HFFc6 (cell line): ENCODE measurements at regions not wholly inside any gene's neighbourhood (a gene's known extent, or its start where the extent isn't known, plus 50 kb on each side); places are given as distances from the start of the nearest gene placed in this dataset.

Experiments used
- DNase-seq: peaks from one replicate; pipeline ENCODE4 v3.0.0-alpha.2; 2018
- H3K27ac Mint-ChIP-seq: 2 replicates; pipeline ENCODE4 v1.8.0; 2020; ENCODE audit warnings: mild to moderate bottlenecking, mixed read lengths
- H3K27me3 Mint-ChIP-seq: 2 replicates; pipeline ENCODE4 v1.8.0; 2021; ENCODE audit warnings: mild to moderate bottlenecking, moderate library complexity, mixed read lengths; ENCODE audit not compliant: insufficient read depth
- H3K36me3 Mint-ChIP-seq: 2 replicates; pipeline ENCODE4 v1.8.0; 2021; ENCODE audit warnings: low read depth, mixed read lengths
- H3K4me1 Mint-ChIP-seq: 2 replicates; pipeline ENCODE4 v1.8.0; 2020; ENCODE audit warnings: low read depth, mixed read lengths
- H3K4me3 Mint-ChIP-seq: 2 replicates; pipeline ENCODE4 v1.8.0; 2020; ENCODE audit warnings: mild to moderate bottlenecking, moderate library complexity, mixed read lengths
- H3K9me3 Mint-ChIP-seq: 2 replicates; pipeline ENCODE4 v1.8.0; 2020; ENCODE audit warnings: mild to moderate bottlenecking, mixed read lengths
- TF ChIP-seq, protein P1 (sequence below): fragments of 200-600 bp; sonication (generic); IDR thresholded peaks from 2 replicates; pipeline ENCODE4 v1.5.0; 2021; ENCODE audit warnings: antibody characterized with exemption, mild to moderate bottlenecking

DNA sequence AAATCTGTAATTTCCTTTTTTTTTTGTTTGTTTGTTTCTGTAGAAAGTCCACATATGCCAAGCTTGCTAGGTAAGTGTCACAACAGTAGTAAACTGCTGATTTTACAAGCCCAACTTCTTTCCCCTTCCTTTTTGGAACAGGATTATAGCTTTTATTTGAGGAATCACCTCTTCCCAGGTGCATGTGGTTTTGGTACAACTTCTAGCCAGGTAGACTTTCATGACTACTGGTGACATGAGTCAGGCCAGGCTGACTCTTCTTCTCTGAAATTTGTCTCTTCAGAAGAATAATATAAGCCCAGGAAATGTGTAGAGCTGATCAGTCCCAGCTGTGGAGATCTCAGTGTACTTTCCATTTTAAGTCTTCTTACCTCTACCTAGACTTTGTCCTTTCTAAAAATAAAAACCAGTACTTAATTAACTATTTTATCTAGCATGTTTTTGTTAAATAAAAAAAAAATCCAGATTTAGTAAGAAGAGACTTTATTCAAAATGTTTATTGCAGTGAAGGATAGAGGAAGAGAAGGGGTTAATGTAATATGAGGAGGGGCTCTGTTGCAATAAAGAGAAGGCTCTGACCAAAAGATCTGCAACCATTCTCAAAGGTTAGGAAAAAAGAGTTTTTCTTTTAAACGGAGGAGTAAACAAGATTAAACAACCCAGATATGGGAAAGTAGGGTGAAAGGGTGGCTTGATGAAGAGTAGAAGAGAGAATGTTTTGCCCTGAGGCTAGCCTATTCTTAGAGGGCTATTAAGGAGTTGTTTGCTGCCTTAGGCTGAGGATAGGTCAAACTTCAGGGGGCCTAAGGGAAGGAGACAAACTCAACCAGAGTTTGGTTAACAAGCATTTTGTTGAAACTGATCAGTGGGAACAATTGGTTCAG is 664.2 kb downstream of the SORCS1 start:
- no peaks in the 10 kb centered on the region; the same call in 1 of the 2 replicates for H3K27me3 Mint-ChIP-seq
- peak; percentile 1 for DNase-seq
- H3K27ac Mint-ChIP-seq, result 0 out of 2 replicates have a peak overlapping the region, but pooled peaks have one; percentile 5
- TF ChIP-seq, protein P1, sequence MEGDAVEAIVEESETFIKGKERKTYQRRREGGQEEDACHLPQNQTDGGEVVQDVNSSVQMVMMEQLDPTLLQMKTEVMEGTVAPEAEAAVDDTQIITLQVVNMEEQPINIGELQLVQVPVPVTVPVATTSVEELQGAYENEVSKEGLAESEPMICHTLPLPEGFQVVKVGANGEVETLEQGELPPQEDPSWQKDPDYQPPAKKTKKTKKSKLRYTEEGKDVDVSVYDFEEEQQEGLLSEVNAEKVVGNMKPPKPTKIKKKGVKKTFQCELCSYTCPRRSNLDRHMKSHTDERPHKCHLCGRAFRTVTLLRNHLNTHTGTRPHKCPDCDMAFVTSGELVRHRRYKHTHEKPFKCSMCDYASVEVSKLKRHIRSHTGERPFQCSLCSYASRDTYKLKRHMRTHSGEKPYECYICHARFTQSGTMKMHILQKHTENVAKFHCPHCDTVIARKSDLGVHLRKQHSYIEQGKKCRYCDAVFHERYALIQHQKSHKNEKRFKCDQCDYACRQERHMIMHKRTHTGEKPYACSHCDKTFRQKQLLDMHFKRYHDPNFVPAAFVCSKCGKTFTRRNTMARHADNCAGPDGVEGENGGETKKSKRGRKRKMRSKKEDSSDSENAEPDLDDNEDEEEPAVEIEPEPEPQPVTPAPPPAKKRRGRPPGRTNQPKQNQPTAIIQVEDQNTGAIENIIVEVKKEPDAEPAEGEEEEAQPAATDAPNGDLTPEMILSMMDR, result no peak
- H3K4me1 Mint-ChIP-seq, result peaks cover 31% of the 10 kb centered on the region
- no peaks in the 10 kb centered on the region for H3K36me3 Mint-ChIP-seq
- H3K4me3 Mint-ChIP-seq, result no peak overlapping the region
- no peaks in the 10 kb centered on the region for H3K9me3 Mint-ChIP-seq

DNA sequence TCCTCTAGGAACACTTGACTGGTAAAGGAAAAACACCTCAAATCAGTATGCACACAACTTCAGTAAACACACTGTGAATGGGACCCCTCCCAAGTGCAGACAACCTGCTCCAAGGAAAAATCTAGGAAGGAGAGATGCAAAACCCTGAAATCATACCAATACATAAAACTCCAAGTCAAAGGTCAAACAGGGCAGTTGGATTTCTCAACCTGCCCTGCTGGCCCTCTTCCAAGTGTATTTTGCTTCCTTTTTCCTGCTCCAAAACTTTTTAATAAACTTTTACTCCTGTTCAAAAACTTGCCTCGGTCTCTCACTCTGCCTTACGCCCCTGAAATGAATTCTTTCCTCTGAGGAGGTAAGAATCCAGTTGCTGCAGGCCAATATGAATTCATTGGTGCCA is 665.1 kb downstream of the SORCS1 start:
- Mint-ChIP-seq H3K9me3 (no peaks in the 10 kb centered on the region), H3K4me3 (no peak overlapping the region), H3K27me3 (no peaks in the 10 kb centered on the region; the same call in 1 of the 2 replicates), H3K27ac (no peak overlapping the region), H3K4me1 (peaks cover 30% of the 10 kb centered on the region), H3K36me3 (no peaks in the 10 kb centered on the region)
- TF ChIP-seq, protein P1, result no peak
- no peak for DNase-seq

DNA sequence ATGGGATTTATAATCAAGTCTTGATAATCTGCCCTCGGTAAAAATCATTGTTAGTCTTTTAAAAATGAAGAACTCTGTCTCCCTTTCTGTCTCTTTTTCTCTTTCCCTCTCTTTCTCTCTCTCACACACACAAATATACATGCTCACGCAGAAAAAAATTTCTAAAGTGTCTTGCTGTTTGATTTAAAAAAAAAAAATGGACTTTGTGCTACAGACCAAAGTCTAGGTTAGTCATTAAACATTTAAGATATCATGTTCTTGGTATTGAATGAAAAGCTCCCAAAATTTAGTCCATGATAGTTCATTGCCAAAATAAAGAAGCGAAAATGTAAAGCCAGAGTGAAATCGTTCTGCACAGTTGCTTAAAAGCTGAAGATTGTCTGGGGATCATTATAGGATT is 665.8 kb downstream of the SORCS1 start:
- Mint-ChIP-seq H3K36me3 (no peaks in the 10 kb centered on the region), H3K27me3 (no peaks in the 10 kb centered on the region), H3K4me3 (no peak overlapping the region), H3K9me3 (no peaks in the 10 kb centered on the region), H3K4me1 (peaks cover 23% of the 10 kb centered on the region), H3K27ac (no peak overlapping the region)
- TF ChIP-seq, protein P1, result no peak
- DNase-seq, result no peak

DNA sequence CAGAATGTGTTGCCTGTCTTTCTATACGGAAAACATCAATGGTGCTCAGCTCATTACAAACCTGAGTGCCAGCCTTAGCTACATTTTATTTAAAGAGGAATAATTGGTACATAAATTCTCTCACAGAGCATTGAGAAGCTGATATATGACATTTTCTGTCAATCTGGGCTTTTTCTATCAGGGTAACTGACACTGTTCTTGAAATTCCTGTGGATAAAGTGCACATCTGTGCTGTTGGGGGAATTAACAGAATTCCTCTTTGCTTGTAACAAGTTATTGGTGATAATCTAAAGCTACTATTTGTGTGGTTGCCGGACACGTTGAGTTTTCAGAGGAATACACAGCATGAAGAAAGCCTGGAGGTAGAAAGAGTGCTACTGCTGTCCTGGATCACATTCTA is 668.6 kb downstream of the SORCS1 start:
- Mint-ChIP-seq H3K9me3 (no peaks in the 10 kb centered on the region), H3K27me3 (no peaks in the 10 kb centered on the region), H3K27ac (no peak overlapping the region), H3K36me3 (peaks cover 2% of the 10 kb centered on the region), H3K4me3 (no peak overlapping the region), H3K4me1 (peaks cover 11% of the 10 kb centered on the region)
- TF ChIP-seq, protein P1, result no peak
- DNase-seq, result no peak

DNA sequence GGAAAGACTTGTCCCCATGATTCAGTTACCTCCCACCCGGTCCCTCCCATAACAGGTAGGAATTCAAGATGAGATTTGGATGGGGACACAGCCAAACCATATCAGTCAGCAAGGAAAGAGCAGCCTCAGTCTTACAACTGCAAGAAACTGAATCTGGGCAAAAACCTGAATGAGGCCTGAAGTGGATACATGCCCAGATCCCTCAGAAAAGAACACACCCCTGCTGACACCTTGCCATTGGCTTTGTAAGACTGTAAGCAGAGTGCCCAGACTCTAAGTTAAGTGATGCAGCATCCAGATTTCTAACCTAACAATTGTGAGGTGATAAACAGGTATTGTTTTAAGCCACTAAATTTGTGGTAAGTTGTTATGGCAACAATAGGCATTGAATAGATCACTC is 670.8 kb downstream of the SORCS1 start:
- H3K9me3 Mint-ChIP-seq, result no peaks in the 10 kb centered on the region
- no peak overlapping the region for H3K4me3 Mint-ChIP-seq
- no peaks in the 10 kb centered on the region for H3K27me3 Mint-ChIP-seq
- H3K4me1 Mint-ChIP-seq, result no peaks in the 10 kb centered on the region; the same call in 1 of the 2 replicates
- no peak overlapping the region for H3K27ac Mint-ChIP-seq
- H3K36me3 Mint-ChIP-seq, result peaks cover 5% of the 10 kb centered on the region
- DNase-seq, result no peak
- TF ChIP-seq, protein P1, result no peak
